ENCODE measurements at regions not wholly inside any gene's neighbourhood (a gene's known extent, or its start where the extent isn't known, plus 50 kb on each side); places are given as distances from the start of the nearest gene placed in this dataset.

DNA sequence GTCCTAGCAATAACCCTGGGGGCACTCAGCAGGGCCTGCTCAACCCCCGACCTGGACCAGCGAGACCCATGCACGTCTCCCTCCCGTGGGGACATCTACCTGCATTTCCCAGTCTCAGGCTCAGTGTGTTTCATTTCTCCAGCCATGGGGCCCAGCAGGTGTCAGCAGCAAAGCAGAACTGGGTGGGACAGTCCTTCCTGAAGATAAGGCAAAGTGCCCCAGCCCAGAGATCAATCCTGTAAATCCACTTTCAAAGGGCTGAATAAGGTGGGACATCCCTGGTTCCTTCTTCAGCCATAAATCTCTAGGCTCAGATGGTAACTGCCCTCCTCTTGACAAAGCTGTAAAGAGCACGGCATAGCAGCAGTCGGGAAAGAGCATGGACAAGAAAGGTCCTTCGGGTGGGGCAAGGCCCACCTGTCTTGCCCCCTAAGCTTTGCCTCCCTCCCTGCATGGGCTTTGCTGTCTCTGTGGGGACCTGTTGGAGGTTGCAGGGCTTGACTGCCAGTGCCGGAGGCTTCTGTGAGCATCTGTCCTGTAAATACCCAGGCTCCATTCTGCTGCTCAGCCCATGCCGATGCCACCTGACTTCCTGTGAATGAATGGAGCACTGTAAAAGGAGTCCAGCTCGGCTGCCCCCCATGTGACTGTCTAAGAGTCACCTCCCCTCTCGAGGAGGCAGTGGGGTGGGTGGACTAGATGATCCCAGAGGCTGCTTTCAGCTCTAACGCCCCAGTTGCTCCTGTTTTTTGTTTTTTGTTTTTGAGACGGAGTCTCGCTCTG lies 84.8 kb upstream of the TBC1D3K start:
- no peak for TF ChIP-seq ZNF565 (CRISPR knock-in tag; conservative IDR thresholded peaks at IDR 0.05; ENCODE audit: low read depth)
- TF ChIP-seq, protein P1, sequence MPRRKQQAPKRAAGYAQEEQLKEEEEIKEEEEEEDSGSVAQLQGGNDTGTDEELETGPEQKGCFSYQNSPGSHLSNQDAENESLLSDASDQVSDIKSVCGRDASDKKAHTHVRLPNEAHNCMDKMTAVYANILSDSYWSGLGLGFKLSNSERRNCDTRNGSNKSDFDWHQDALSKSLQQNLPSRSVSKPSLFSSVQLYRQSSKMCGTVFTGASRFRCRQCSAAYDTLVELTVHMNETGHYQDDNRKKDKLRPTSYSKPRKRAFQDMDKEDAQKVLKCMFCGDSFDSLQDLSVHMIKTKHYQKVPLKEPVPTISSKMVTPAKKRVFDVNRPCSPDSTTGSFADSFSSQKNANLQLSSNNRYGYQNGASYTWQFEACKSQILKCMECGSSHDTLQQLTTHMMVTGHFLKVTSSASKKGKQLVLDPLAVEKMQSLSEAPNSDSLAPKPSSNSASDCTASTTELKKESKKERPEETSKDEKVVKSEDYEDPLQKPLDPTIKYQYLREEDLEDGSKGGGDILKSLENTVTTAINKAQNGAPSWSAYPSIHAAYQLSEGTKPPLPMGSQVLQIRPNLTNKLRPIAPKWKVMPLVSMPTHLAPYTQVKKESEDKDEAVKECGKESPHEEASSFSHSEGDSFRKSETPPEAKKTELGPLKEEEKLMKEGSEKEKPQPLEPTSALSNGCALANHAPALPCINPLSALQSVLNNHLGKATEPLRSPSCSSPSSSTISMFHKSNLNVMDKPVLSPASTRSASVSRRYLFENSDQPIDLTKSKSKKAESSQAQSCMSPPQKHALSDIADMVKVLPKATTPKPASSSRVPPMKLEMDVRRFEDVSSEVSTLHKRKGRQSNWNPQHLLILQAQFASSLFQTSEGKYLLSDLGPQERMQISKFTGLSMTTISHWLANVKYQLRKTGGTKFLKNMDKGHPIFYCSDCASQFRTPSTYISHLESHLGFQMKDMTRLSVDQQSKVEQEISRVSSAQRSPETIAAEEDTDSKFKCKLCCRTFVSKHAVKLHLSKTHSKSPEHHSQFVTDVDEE (CRISPR knock-in tag; IDR thresholded peaks at IDR 0.05), result no peak
- no peak for TF ChIP-seq ZFP30 (CRISPR knock-in tag; IDR thresholded peaks at IDR 0.05)
- TF ChIP-seq, protein P2, sequence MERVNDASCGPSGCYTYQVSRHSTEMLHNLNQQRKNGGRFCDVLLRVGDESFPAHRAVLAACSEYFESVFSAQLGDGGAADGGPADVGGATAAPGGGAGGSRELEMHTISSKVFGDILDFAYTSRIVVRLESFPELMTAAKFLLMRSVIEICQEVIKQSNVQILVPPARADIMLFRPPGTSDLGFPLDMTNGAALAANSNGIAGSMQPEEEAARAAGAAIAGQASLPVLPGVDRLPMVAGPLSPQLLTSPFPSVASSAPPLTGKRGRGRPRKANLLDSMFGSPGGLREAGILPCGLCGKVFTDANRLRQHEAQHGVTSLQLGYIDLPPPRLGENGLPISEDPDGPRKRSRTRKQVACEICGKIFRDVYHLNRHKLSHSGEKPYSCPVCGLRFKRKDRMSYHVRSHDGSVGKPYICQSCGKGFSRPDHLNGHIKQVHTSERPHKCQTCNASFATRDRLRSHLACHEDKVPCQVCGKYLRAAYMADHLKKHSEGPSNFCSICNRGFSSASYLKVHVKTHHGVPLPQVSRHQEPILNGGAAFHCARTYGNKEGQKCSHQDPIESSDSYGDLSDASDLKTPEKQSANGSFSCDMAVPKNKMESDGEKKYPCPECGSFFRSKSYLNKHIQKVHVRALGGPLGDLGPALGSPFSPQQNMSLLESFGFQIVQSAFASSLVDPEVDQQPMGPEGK (CRISPR knock-in tag; IDR thresholded peaks at IDR 0.05; ENCODE audit: borderline replicate concordance), result no peak
- no peak for TF ChIP-seq TCF4 (CRISPR knock-in tag; IDR thresholded peaks at IDR 0.05; ENCODE audit: borderline replicate concordance)
- no peak for TF ChIP-seq SNAI2 (CRISPR knock-in tag; IDR thresholded peaks at IDR 0.05)
- no peak for TF ChIP-seq RARB (CRISPR knock-in tag; IDR thresholded peaks at IDR 0.05)
- ATAC-seq, result no peak

DNA sequence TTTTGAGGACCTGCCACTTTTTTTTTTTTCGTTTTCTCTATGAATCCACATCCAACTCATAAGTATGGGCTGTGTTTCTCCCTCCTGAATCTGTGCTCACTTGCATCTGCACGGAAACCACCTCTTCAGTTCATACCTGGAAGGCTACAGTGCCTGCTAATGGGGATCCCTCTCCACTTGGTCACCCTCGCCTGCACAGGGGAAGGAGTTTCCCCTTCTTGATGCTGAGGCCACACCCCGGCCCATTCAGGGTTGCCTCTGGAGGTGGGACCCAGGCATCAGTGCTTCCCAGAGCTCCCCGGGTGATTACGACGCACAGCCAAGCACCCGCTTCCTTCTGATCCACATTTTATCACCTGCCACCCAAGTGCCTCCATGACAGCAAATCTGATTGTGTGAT lies 85.9 kb upstream of the TBC1D3K start:
- TF ChIP-seq PPARA (CRISPR knock-in tag; IDR thresholded peaks at IDR 0.05; ENCODE audit: borderline replicate concordance) (no peak), GLIS3 (CRISPR knock-in tag; IDR thresholded peaks at IDR 0.05) (no peak), OSR1 (CRISPR knock-in tag; IDR thresholded peaks at IDR 0.05) (no peak), RARB (CRISPR knock-in tag; IDR thresholded peaks at IDR 0.05) (no peak), ZNF565 (CRISPR knock-in tag; conservative IDR thresholded peaks at IDR 0.05; ENCODE audit: low read depth) (no peak), SNAI2 (CRISPR knock-in tag; IDR thresholded peaks at IDR 0.05) (no peak), ZFP3 (CRISPR knock-in tag; IDR thresholded peaks at IDR 0.05) (no peak)
- TF ChIP-seq, protein P1 (CRISPR knock-in tag; IDR thresholded peaks at IDR 0.05), result no peak
- TF ChIP-seq, protein P3, sequence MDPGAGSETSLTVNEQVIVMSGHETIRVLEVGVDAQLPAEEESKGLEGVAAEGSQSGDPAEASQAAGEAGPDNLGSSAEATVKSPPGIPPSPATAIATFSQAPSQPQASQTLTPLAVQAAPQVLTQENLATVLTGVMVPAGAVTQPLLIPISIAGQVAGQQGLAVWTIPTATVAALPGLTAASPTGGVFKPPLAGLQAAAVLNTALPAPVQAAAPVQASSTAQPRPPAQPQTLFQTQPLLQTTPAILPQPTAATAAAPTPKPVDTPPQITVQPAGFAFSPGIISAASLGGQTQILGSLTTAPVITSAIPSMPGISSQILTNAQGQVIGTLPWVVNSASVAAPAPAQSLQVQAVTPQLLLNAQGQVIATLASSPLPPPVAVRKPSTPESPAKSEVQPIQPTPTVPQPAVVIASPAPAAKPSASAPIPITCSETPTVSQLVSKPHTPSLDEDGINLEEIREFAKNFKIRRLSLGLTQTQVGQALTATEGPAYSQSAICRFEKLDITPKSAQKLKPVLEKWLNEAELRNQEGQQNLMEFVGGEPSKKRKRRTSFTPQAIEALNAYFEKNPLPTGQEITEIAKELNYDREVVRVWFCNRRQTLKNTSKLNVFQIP (CRISPR knock-in tag; IDR thresholded peaks at IDR 0.05; ENCODE audit: borderline replicate concordance, low read depth), result no peak
- no peak for ATAC-seq

DNA sequence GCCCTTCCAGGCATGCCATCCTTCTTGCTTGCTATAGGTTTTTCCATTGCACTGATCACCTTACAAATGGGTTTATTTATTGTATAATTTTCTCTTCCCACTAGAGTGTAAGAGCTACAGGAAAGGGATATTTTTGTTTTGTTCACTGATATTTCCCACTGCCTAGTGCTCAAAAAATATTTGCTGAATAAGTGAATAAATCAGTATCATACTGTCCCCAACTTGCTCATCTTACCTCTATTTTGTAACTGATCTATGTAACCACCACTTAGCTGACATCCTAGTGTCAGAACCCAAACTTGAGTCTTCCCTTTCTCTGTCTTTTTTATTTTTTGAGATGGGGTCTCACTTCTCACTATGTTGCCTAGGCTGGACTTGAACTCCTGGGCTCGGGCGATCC lies 87.6 kb upstream of the TBC1D3K start:
- TF ChIP-seq TCF4 (CRISPR knock-in tag; IDR thresholded peaks at IDR 0.05; ENCODE audit: borderline replicate concordance), result no peak
- TF ChIP-seq, protein P4, sequence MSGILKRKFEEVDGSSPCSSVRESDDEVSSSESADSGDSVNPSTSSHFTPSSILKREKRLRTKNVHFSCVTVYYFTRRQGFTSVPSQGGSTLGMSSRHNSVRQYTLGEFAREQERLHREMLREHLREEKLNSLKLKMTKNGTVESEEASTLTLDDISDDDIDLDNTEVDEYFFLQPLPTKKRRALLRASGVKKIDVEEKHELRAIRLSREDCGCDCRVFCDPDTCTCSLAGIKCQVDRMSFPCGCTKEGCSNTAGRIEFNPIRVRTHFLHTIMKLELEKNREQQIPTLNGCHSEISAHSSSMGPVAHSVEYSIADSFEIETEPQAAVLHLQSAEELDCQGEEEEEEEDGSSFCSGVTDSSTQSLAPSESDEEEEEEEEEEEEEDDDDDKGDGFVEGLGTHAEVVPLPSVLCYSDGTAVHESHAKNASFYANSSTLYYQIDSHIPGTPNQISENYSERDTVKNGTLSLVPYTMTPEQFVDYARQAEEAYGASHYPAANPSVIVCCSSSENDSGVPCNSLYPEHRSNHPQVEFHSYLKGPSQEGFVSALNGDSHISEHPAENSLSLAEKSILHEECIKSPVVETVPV (CRISPR knock-in tag; IDR thresholded peaks at IDR 0.05), result no peak
- no peak for TF ChIP-seq GLIS3 (CRISPR knock-in tag; IDR thresholded peaks at IDR 0.05)
- no peak for TF ChIP-seq ESRRG (CRISPR knock-in tag; IDR thresholded peaks at IDR 0.05)
- TF ChIP-seq, protein P5, sequence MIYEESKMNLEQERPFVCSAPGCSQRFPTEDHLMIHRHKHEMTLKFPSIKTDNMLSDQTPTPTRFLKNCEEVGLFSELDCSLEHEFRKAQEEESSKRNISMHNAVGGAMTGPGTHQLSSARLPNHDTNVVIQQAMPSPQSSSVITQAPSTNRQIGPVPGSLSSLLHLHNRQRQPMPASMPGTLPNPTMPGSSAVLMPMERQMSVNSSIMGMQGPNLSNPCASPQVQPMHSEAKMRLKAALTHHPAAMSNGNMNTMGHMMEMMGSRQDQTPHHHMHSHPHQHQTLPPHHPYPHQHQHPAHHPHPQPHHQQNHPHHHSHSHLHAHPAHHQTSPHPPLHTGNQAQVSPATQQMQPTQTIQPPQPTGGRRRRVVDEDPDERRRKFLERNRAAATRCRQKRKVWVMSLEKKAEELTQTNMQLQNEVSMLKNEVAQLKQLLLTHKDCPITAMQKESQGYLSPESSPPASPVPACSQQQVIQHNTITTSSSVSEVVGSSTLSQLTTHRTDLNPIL (CRISPR knock-in tag; IDR thresholded peaks at IDR 0.05; ENCODE audit: low read depth), result no peak
- TF ChIP-seq ISL1 (CRISPR knock-in tag; IDR thresholded peaks at IDR 0.05), result no peak
- TF ChIP-seq ZNF8 (CRISPR knock-in tag; IDR thresholded peaks at IDR 0.05), result no peak
- no peak for TF ChIP-seq RARB (CRISPR knock-in tag; IDR thresholded peaks at IDR 0.05)
- TF ChIP-seq ZNF70 (CRISPR knock-in tag; IDR thresholded peaks at IDR 0.05), result no peak
- no peak for TF ChIP-seq ARNTL (CRISPR knock-in tag; IDR thresholded peaks at IDR 0.05; ENCODE audit: borderline replicate concordance, low read depth)
- TF ChIP-seq SNAI2 (CRISPR knock-in tag; IDR thresholded peaks at IDR 0.05), result no peak
- TF ChIP-seq, protein P1 (CRISPR knock-in tag; IDR thresholded peaks at IDR 0.05), result no peak
- no peak for TF ChIP-seq ZNF565 (CRISPR knock-in tag; conservative IDR thresholded peaks at IDR 0.05; ENCODE audit: low read depth)
- TF ChIP-seq OSR1 (CRISPR knock-in tag; IDR thresholded peaks at IDR 0.05), result no peak
- no peak for ATAC-seq
